HL-60 (cell line): ENCODE measurements at regions not wholly inside any gene's neighbourhood (a gene's known extent, or its start where the extent isn't known, plus 50 kb on each side); places are given as distances from the start of the nearest gene placed in this dataset.

Experiments used
- DNase-seq, 2 experiments: peaks; one replicate each; pipeline ENCODE4 v3.0.0-alpha.2; 2010 to 2020; ENCODE audit warnings: low read depth in 1 of 2, low spot score in 1 of 2
- H3K27ac ChIP-seq: fragments of 250-450 bp; sonication (Bioruptor Pico); replicated peaks from 2 replicates; pipeline ENCODE4 v1.5.1; 2020; ENCODE audit warnings: mild to moderate bottlenecking, moderate library complexity
- H3K27me3 ChIP-seq: fragments of 250-450 bp; sonication (Bioruptor Pico); 2 replicates; pipeline ENCODE4 v1.5.1; 2021; ENCODE audit warnings: mild to moderate bottlenecking, moderate library complexity; ENCODE audit not compliant: insufficient read depth, poor library complexity, severe bottlenecking
- H3K4me3 ChIP-seq: replicated peaks from 2 replicates; pipeline ENCODE4 v1.5.1; 2011; ENCODE audit warnings: mild to moderate bottlenecking, control low read depth, low read length; ENCODE audit not compliant: insufficient read depth
- GABPA ChIP-seq: IDR thresholded peaks from 2 replicates; pipeline ENCODE4 v1.6.1; 2012; ENCODE audit warnings: low read depth
- POLR2AphosphoS5 ChIP-seq: IDR thresholded peaks from 2 replicates; pipeline ENCODE4 v1.6.1; 2012; ENCODE audit warnings: low read depth
- SPI1 ChIP-seq: IDR thresholded peaks from 2 replicates; pipeline ENCODE4 v1.6.1; 2012; ENCODE audit warnings: low read depth, mild to moderate bottlenecking, borderline replicate concordance
- TF ChIP-seq, protein P1 (sequence below): IDR thresholded peaks from 2 replicates; pipeline ENCODE4 v1.6.1; 2012; ENCODE audit warnings: low read depth; ENCODE audit not compliant: insufficient replicate concordance
- TF ChIP-seq, protein P2 (sequence below): IDR thresholded peaks from one replicate; pipeline ENCODE4 v1.5.1; 2011; ENCODE audit warnings: low read length, control low read depth, inconsistent platforms; ENCODE audit not compliant: insufficient read depth

DNA sequence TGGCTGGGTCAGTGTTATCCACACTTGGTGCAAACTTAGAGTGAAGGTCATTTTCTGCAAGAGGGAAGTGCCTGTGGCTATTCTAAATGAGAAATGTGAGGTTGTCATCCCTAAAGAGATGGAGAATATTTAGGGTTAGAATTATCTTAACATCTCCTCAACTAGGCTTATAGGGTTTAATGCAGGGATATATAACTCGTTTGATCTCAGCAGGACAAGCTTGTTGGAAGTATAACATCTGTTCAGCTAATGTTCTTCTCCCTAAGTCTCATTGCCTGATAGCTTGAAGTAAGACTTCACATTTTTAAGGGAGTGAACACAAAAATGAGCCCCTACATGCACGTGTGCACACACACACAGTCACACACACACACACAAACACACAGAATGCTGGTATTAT is 75.9 kb upstream of the NRXN1 start:
- H3K4me3 ChIP-seq: no peak overlapping the region
- no peak for DNase-seq
- no peak for TF ChIP-seq SPI1
- TF ChIP-seq POLR2AphosphoS5: no peak
- no peak for TF ChIP-seq GABPA
- TF ChIP-seq, protein P1, sequence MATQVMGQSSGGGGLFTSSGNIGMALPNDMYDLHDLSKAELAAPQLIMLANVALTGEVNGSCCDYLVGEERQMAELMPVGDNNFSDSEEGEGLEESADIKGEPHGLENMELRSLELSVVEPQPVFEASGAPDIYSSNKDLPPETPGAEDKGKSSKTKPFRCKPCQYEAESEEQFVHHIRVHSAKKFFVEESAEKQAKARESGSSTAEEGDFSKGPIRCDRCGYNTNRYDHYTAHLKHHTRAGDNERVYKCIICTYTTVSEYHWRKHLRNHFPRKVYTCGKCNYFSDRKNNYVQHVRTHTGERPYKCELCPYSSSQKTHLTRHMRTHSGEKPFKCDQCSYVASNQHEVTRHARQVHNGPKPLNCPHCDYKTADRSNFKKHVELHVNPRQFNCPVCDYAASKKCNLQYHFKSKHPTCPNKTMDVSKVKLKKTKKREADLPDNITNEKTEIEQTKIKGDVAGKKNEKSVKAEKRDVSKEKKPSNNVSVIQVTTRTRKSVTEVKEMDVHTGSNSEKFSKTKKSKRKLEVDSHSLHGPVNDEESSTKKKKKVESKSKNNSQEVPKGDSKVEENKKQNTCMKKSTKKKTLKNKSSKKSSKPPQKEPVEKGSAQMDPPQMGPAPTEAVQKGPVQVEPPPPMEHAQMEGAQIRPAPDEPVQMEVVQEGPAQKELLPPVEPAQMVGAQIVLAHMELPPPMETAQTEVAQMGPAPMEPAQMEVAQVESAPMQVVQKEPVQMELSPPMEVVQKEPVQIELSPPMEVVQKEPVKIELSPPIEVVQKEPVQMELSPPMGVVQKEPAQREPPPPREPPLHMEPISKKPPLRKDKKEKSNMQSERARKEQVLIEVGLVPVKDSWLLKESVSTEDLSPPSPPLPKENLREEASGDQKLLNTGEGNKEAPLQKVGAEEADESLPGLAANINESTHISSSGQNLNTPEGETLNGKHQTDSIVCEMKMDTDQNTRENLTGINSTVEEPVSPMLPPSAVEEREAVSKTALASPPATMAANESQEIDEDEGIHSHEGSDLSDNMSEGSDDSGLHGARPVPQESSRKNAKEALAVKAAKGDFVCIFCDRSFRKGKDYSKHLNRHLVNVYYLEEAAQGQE: no peak
- TF ChIP-seq, protein P2, sequence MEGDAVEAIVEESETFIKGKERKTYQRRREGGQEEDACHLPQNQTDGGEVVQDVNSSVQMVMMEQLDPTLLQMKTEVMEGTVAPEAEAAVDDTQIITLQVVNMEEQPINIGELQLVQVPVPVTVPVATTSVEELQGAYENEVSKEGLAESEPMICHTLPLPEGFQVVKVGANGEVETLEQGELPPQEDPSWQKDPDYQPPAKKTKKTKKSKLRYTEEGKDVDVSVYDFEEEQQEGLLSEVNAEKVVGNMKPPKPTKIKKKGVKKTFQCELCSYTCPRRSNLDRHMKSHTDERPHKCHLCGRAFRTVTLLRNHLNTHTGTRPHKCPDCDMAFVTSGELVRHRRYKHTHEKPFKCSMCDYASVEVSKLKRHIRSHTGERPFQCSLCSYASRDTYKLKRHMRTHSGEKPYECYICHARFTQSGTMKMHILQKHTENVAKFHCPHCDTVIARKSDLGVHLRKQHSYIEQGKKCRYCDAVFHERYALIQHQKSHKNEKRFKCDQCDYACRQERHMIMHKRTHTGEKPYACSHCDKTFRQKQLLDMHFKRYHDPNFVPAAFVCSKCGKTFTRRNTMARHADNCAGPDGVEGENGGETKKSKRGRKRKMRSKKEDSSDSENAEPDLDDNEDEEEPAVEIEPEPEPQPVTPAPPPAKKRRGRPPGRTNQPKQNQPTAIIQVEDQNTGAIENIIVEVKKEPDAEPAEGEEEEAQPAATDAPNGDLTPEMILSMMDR: no peak
- peaks cover 2% of the 10 kb centered on the region for H3K27me3 ChIP-seq
- H3K27ac ChIP-seq: no peak overlapping the region

DNA sequence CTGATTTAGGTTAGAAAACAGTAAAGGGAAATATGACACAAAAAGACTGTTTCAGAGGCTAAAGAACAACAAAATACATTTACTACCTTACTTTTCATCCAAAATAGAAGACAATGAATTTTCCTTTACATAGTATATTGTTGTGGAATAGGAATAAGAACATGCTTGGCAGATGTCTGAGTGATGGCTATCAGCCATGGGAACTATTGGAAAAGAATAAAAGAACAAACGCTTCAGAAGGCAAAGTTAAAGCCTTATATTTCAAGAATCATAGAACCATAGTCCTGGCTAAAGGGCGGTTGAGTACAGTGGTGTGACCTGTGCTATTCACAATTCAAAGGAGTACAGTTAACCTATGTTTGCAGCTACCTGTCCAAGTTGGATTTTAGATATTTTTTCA is 73.9 kb upstream of the NRXN1 start:
- TF ChIP-seq, protein P1: no peak
- TF ChIP-seq POLR2AphosphoS5: no peak
- no peak for TF ChIP-seq GABPA
- Histone ChIP-seq H3K27me3 (peaks cover 2% of the 10 kb centered on the region), H3K4me3 (no peak overlapping the region), H3K27ac (no peak overlapping the region)
- DNase-seq: no peak

DNA sequence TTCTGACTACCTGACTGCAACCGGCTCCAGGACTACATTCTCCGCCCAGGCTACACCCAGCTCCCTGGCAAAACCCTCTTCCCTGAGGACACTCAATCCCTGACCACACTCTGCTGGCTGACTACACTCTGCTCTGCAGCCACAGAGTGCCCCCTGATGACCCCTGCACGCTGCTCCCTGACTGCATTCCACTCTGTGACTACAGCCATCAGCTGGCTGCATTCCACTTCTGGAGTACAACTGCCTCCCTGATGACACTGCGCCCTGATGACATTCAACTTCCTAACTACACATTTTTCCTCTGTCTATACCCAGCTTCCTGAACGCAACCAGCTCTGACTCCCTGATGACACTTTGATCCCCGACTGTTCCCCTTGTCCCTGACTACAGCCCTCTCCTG is 71.3 kb upstream of the NRXN1 start:
- TF ChIP-seq GABPA (no peak), SPI1 (no peak), POLR2AphosphoS5 (no peak)
- TF ChIP-seq, protein P1: no peak
- TF ChIP-seq, protein P2: no peak
- H3K4me3 ChIP-seq: no peak overlapping the region
- H3K27ac ChIP-seq: no peak overlapping the region
- no peaks in the 10 kb centered on the region for H3K27me3 ChIP-seq
- DNase-seq: no peak

DNA sequence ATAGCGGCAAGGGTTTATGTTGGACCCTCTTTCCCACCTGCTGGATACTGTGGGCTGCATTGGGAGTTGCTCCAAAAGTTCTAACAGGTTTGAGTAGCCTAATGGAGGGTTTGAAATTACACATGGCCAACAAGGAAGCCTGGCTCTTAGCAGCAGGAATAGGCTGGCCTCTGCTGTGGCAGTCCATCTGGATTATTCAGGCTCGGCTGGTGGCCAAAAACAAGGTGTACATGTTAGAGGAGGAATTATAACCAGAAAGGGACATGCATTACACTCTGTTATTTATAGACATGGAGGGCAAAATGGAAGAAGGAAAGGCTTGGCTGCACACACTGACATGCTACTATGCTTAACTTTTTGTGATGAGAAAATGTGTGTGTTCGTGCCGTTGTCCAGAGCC is 61.1 kb upstream of the NRXN1 start:
- DNase-seq: no peak
- no peak overlapping the region for H3K4me3 ChIP-seq
- TF ChIP-seq, protein P1: no peak
- TF ChIP-seq POLR2AphosphoS5 (no peak), SPI1 (no peak), GABPA (no peak)
- TF ChIP-seq, protein P2: no peak

More for the DNA sequence above, 61.1 kb upstream of the NRXN1 start:
- no peaks in the 10 kb centered on the region for H3K27me3 ChIP-seq
- H3K27ac ChIP-seq: no peak overlapping the region
